Left cardiac atrium (tissue), 4 donors: ENCODE measurements at regions not wholly inside any gene's neighbourhood (a gene's known extent, or its start where the extent isn't known, plus 50 kb on each side); places are given as distances from the start of the nearest gene placed in this dataset.

Experiments used
- ATAC-seq, 2 donors: fragments of 200-7000 bp; cut with Tn5 transposase; one replicate each; pipeline ENCODE4 v1.9.1; 2020; ENCODE audit warnings: mild to moderate bottlenecking in 2 of 2, moderate library complexity in 2 of 2
- DNase-seq: peaks from one replicate; pipeline ENCODE4 v3.0.0-alpha.2; 2020
- intact Hi-C, 2 donors: fragments of 100-400 bp; cut with DNase I; formaldehyde crosslinking; loops; one replicate each; pipeline versions ENCODE4 v1.14.1 to v1.15.1; 2022 to 2023
- donor health status: DM: no; HTN: yes; CAD: no.
- donor health status: DM: no; HTN: yes; CAD: no; lungs with severe emphysema.
- donor health status: DM: yes; HTN: yes; CAD: no.
- donor health status: Dilated cardiomyopathy.

DNA sequence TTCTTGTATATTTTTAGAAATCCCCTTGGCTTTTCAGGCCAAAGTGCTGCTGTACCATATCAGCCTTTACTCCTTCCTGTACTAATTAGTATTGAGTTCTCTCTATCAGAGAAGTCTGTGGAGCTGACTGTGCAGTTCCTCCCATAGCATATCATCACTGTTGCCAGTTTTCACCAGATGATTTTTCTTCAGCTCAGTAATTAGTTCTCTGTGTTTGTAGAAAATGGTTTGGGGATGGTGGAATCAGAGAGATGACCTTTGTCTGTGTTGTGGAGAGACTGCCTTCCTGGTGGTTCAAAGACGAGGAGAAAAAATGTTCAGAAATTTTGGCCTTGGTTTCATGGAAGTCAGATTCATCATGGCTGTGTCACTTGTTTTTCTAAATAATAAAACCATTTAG, 227.5 kb upstream of the ACTBL2 start:
- ATAC-seq (no peak), DNase-seq (no peak)
- intact Hi-C loops, result no loop called here

DNA sequence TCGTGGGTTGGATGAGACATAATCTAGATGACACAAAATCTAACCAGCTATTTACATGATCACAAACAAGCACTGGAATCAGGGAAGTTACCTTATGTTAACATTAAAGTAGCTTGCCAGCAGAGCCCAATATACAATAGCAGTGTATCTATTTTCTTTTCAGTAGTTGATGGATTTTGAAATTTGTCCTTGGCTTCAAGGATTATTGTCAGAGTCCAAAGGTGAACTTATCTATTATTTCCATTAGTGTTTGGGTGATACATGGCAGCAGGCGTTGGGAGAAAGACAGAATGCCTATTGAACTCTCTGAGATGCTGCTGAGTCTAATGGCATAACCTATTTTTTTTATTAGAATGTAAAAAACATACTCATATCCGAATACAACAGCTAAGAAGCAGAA, 223.2 kb upstream of the ACTBL2 start:
- ATAC-seq (no peak), DNase-seq (no peak)
- intact Hi-C loops, result no loop called here

DNA sequence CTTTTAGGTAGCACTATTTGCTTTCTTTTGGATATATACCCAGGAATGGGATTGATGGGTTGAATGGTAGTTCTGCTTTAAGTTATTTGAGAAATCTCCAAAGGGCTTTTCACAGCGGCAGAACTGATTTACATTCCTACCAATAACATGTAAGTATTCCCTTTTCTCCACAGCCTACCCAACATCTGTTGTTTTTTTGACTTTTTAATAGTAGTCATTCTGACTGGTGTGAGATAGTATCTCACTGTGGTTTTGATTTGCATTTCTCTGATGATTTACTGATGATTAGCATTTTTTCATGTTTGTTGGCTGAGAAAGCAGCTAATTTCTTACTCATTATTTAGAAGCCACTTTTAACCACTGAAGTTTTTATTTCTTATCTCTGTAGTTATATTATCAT, 221.1 kb upstream of the ACTBL2 start:
- DNase-seq (no peak), ATAC-seq (no peak)
- intact Hi-C loops, result no loop called here

DNA sequence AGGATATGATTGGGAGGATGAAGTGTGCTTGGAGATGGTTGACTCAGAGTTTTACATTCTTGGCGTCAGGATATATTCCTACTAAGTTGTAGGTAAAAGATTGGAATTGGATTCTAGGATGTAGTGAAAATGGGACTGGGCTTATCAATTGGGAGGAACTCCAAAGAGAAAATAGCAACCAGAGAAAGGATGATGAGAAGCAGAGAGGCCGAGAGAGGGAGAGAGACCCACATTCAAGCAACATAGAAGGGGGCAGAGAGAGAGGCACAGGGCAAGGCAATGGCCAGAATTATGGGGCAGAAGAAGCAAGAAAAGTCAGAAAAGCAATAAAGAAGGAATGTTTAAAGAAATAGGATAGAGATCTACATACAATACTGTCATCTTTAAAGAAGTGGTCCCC, 217.9 kb upstream of the ACTBL2 start:
- ATAC-seq, result peak; percentile 22 to 67
- intact Hi-C loops, result no loop called here
- no peak for DNase-seq

DNA sequence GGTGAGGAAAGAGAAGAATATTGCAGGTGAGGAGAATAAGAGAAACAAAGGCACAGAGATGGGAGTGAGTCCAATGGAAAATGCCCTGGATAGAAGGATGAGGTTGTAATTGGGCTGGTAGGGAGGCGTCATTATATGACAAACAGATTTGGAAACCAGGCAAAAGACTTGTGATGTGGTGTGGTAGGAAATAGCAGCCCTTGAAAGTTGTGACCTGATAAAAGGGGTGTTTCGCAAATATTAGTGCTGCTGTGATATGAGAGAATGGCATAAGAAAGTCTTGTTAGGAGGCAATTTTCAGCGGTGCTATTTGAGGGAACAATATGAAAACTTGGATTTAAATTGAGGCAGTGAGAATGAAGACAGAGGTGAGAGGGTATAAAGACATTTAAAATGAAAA, 217.5 kb upstream of the ACTBL2 start:
- ATAC-seq, result peak; percentile 53 to 77
- no peak for DNase-seq
- intact Hi-C loops, result no loop called here

DNA sequence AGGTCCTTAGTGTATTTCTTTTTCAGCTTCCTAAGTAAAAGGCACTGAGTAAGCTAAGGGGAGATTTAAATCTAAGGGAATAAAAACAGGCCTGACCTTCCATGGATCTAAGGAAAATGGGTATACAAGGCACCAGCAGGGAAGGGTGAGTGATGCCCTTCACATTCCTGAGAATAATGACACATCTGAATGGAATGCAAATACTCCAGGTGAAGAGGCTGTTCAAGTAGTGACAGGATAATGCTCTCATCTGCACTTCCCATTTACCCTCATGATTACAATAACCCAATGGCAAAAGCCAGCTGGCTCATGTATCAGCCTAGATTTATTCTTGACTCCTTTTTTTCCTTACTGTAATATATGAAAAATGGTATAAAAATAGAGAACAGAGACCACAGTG, 216.2 kb upstream of the ACTBL2 start:
- DNase-seq (no peak), ATAC-seq (no peak)
- intact Hi-C loops, result loop anchor here in 1 of 2 donors (5.0 kb wide), 1 partner anchor 37 kb away; no protein-coding TSS in a partner anchor

DNA sequence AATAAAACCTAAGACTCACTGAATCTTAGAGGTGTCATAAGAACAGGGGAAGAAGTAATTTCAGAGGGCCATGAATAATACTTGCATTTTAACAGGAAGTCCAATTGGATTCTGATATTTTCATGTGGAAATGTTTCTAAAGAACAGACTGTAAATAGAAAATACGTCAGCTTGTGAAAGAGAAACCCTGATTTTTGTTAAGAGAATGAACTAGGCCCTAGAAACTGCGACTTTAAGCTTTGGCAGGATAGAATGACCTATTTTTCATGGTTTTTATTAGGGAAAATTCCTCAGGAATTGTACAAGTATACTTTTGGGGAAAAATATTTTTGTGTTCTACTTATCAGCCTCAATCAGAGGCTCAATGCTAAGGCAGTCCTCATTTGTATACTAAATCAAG, 215.5 kb upstream of the ACTBL2 start:
- no peak for ATAC-seq
- DNase-seq, result no peak
- intact Hi-C loops, result loop anchor here in 1 of 2 donors (5.0 kb wide), 1 partner anchor 36 kb away; no protein-coding TSS in a partner anchor

DNA sequence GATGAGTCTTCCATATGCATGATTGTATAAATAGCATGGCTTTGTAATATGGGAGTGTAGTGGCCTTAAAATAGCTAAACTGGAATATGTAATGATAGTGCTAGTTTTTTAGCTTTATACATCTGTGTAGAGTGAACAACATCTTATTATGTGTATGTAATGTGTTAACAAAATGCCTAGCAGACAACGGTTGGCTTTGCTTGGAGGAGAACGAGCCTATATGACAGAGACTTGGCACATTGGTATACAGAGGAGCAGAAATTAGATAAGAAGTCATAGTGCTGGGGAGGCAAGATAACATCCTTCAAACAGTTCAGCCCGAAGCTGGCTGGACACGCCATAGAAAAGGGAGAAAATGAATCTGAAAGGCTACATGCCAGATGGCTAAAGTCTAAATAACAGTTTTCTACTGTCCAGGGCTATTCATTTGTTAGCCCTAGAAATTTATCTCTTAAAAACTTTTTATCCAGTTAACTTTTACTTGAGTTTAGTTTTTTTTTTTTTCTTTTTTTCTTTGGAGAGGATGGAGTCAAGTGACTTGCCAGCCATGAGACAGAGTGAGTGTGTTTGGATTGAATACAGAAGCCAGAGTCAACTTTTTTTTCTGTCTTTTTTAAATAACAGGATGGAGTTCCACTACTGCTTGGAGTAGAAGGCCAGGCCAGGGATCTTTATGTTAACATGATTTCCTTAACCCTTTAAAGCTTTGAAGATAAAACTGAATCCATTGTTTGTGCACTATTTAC, 214.4 kb upstream of the ACTBL2 start:
- ATAC-seq (peak; percentile 54 to 62), DNase-seq (peak; percentile 18)
- intact Hi-C loops, result loop anchor here in 1 of 2 donors (5.0 kb wide), 1 partner anchor 35 kb away; no protein-coding TSS in a partner anchor

DNA sequence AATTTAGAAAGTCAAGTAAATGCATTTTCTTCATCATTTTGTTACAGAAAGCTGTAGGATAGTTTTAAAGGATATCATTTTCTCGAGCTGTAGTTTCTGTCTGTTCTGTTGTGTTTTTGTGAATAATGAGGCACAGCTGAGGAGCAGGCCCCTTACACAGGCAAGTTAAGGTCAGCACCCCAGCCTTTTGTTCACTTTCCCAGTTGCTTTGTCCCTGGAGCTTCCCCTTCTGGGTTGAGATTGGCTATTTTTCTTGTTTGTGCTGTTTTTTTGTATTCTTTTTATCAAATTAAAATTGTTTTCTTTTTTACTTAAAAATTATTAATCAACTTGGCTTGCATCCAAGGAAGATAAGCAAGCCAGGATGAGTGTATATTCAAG, 213.8 kb upstream of the ACTBL2 start:
- ATAC-seq, result no peak
- intact Hi-C loops, result loop anchor here in 1 of 2 donors (5.0 kb wide), 1 partner anchor 34 kb away; no protein-coding TSS in a partner anchor
- DNase-seq, result no peak

DNA sequence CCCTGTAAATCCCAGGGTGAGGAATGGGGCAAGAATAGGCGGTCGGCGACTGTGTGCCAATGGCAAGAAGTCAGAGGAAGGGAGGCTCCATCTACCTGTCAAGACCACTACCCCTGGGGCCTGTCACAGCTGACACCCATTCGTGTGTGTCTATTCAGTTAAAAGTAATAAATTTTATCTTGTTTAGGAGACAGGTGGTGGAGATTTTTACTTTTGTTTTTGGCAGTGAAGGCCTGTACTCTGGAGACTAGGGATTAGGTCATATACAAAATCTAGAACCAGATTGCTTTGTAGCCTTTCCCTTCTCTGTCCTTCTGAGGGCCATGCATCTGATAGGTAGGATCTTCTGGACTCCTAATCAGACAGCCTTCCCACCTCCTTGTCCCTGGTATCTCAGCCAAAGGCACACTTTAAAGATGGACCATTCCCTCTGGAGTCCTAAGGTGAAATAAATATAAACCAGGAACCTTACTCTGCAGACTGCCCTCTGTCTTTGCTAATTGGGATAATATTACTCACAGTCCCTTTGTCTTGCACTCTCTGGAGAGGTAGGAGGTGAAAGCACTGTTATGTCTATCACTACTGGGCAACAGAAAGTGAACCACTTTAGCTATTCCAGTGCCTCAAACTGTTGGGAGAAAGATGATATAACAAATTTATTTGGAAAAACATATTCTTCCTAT, 213.2 kb upstream of the ACTBL2 start:
- DNase-seq, result no peak
- intact Hi-C loops, result loop anchor here in 1 of 2 donors (5.0 kb wide), 1 partner anchor 34 kb away; no protein-coding TSS in a partner anchor
- ATAC-seq, result peak in 1 of 2 donors; percentile 22

DNA sequence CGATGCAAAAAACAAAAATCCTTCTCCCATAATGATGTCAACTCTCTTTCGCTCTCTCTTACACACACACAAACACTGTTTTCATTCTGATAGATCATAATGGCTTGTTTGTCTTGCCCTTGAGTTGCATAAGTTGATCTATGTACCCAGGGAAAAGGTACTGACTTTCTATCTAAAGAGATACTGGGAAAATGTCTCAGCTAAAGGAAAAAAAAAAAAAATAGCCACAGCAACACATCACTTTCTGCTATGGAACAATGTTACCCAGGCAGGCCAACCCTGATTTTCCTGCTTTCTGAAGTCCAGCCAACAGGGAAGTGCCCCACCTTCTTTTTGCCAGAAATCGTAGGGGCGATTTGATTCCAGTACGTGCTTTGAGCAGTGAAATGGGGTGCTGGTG, 212.6 kb upstream of the ACTBL2 start:
- peak; percentile 19 for DNase-seq
- intact Hi-C loops, result loop anchor here in 1 of 2 donors (5.0 kb wide), 1 partner anchor 33 kb away; no protein-coding TSS in a partner anchor
- ATAC-seq, result no peak

DNA sequence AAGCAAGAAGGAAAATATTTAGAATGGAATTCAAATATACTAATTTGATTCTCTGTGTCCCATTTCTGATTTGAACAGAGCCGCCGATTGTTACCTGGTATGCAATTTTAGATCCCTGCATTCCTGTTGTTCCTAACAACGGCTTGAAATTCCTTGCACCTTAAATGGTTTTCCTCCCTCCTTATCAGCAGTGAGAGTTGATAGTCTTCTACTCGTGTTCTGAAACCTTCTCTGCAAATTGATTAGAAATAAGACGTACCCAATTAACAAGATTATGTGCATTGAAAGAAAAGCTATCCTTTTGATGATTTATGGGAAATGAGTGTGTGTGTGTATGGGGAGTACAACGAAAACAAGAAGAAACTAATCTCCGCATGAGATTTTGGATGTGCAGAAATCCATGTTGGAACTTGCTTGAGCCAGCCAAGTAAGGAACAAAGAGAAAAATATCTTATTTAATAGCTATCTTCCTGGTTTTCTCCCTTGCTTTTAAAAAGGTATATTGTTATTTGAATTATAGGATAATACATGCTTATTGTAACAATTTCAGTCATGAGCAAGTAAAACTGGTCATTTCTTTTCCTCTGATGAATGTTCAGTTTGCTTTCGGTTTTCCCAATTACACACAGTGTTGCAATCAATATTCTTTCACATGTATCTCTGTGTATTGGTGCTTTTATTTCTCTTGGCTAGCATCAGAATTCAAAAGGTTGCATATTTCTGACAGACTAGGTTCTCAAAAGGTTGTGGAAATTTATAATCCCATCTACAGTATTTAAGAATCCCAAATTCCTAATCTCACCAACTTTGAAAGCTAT, 211.1 kb upstream of the ACTBL2 start:
- no peak for ATAC-seq
- intact Hi-C loops, result no loop called here

DNA sequence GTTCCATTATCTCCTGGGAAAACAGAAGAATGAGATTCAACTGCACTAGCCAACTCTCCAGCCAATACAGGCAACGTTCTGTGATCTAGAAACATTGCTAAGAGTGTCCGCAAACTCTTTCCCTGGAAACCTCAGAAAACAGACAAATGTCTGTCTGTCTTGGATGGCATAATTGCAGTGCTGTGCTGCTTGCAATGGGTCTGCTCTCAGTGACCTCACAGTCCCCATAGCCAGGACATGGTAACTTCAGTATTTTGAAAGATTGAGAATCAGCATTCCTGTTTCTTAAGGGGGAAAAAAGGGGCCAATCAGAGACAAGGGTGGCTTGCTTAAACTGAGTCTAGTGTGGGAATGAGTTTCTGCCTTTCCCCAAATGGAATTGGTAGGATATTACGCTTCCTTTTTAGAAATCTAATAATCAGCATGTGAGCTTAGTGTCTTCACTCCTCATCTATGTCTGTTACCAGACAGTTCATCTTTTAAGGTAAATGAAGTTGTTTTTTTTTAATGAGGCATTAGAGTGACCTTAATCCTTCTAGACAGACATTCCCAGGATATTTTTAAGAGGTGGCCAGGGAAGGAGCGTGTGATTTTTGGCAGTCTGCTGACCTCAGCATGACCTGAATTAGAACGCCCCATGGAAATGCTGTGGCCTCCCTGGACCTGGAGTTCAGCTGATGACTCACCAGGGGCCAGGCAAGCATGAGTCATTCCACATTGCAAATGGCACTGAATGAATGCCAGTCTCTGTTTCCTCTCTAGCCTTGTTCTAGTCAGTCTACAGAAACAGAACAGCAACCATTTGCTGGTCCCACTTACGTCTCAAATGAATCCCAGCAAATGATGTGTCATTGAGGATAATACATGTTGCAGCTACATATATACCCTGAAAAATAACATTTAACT, 210.2 kb upstream of the ACTBL2 start:
- DNase-seq, result peak; percentile 83
- intact Hi-C loops, result no loop called here
- ATAC-seq, result peak; percentile 84 to 93

More for the DNA sequence above, 211.1 kb upstream of the ACTBL2 start:
- DNase-seq, result no peak

DNA sequence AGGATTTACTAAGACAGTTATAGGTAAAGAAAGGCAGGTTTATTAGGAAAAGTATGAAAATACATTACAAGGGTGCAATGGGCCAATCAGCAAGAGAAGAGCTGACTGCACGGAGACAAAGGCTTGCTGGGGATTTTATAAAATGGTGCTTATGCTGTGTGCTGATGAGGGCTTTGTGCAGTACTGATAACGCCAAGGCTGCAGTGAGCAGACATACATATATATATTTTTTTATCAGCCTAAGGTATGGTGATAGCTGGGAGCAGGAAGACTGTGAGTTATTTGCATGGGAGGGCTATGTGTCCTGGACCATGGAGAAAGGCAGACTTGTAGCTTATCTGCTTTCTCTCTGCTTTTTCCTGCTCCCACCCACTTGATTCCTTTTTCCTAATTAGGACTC, 208.1 kb upstream of the ACTBL2 start:
- intact Hi-C loops, result no loop called here
- ATAC-seq (no peak), DNase-seq (no peak)

DNA sequence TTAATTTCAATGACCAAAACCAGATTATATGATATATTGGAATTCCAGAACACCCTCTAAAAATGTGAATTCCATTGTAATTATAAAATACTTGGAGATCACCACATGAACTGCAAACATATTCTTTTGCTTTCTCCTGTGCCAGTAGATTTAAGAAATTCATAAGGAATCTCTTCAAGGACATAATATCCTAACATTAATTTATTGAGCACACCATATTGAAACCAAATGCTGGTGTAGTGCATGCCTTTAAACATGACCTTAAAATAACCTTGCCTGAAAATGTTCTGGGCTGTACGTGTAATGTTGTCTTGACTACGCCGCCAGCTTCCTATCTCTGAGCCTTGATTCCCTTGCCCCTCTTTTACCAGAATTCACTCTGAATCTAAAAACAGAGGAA, 205.0 kb upstream of the ACTBL2 start:
- ATAC-seq, result no peak
- no peak for DNase-seq
- intact Hi-C loops, result no loop called here

DNA sequence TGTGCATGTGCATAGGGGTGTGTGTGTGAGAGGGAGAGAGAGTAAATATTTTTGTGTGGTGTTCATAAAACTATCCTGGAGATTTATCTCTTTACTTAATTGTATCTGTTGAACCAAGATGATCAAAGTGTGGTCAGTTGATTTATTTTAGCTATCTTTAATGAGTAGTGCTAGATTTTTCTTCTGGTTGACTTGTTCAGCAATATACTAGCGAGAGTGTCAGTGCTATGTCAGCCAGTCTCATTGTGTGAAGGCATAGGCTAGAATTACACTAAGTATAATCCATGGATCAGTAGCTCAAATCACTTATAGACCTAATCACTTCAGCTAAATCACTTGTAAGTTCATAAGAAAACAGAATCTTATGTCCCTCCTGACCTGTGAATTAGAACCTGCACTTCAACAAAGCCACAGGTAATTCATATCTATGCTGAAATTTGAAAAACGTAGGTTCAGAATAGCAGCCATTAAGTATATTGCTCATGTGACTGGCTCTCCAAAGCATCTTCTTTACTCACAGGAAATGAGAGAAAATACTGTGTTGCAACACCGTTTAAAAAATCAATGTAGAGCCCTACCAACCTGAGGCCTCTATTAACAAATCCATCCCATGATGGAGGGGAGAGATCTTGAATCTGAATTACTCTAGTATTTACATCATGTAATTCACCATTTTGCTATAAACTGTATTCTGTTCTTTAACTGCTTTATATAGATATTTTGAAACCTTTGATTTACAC, 203.1 kb upstream of the ACTBL2 start:
- DNase-seq, result no peak
- intact Hi-C loops, result no loop called here
- ATAC-seq, result no peak

DNA sequence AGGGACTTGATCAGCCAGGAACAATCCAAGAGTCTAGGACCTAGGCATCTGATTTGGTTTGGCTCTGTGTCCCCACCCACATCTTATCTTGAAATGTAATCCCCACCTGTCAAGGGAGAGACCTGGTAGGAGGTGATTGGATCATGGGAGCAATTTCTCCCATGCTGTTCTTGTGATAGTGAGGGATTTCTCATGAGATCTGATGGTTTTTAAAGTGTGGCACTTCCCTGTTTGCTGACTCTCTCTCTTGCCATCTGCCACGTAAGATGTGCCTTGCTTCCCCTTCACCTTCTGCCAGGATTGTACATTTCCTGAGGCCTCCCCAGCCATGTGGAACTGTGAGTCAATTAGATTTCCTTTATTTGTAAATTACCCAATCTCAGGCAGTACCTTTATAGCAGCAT, 201.7 kb upstream of the ACTBL2 start:
- DNase-seq (no peak), ATAC-seq (no peak)
- intact Hi-C loops, result no loop called here

DNA sequence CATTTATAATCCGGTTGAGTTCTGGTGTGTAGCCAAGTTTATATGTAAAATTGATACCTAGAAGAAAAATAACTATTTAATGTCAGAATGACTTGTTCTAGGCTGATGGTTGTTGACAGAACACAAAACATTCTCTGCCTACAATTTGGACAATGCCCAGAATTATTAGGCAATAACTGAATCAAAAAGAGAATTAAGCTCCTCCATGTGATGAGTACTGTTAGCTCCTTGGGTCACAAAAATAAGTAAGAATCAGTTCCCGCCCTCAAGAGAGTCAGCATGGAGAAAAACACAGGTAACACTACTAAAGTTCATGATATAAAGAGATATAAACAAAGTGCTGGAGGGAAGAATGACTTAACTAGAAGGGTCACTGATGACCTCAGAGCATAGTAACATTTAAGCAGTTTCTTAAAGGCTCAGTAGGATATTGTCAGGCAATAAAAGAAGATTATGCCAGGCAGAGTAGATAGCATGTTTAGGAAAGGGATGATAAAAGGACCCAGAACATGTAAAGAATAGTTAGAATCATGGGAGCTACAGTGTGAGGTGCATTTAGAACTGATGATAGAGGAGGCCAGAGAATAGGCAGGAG, 200.5 kb upstream of the ACTBL2 start:
- DNase-seq, result no peak
- intact Hi-C loops, result no loop called here

More for the DNA sequence above, 200.5 kb upstream of the ACTBL2 start:
- peak in 1 of 2 donors; percentile 33 for ATAC-seq
